Ishikawa (cell line): ENCODE measurements at regions not wholly inside any gene's neighbourhood (a gene's known extent, or its start where the extent isn't known, plus 50 kb on each side); places are given as distances from the start of the nearest gene placed in this dataset.

ENCODE experiments used
- CEBPB ChIP-seq: IDR thresholded peaks from 2 replicates; pipeline ENCODE4 v1.6.1; 2012
- CREB1 ChIP-seq: IDR thresholded peaks from 2 replicates; pipeline ENCODE4 v1.6.1; 2012; ENCODE audit warnings: low read depth
- EGR1 ChIP-seq: IDR thresholded peaks from 2 replicates; pipeline ENCODE4 v1.6.1; 2012
- EP300 ChIP-seq: IDR thresholded peaks from 2 replicates; pipeline ENCODE4 v1.6.1; 2012; ENCODE audit warnings: borderline replicate concordance
- FOXM1 ChIP-seq: IDR thresholded peaks from 2 replicates; pipeline ENCODE4 v1.6.1; 2012; ENCODE audit warnings: low read depth, borderline replicate concordance
- MAX ChIP-seq: IDR thresholded peaks from 2 replicates; pipeline ENCODE4 v1.6.1; 2012
- NFIC ChIP-seq: IDR thresholded peaks from 2 replicates; pipeline ENCODE4 v1.6.1; 2012
- RAD21 ChIP-seq: IDR thresholded peaks from 2 replicates; pipeline ENCODE4 v1.6.1; 2012; ENCODE audit warnings: low read depth
- REST ChIP-seq: IDR thresholded peaks from 2 replicates; pipeline ENCODE4 v1.6.1; 2012; ENCODE audit warnings: low read depth, mild to moderate bottlenecking
- TAF1 ChIP-seq: IDR thresholded peaks from 2 replicates; pipeline ENCODE4 v1.6.1; 2012; ENCODE audit warnings: low read depth, mild to moderate bottlenecking
- TCF12 ChIP-seq: IDR thresholded peaks from 2 replicates; pipeline ENCODE4 v1.6.1; 2012; ENCODE audit warnings: low read depth
- TEAD4 ChIP-seq: IDR thresholded peaks from 2 replicates; pipeline ENCODE4 v1.6.1; 2012
- USF1 ChIP-seq: IDR thresholded peaks from 2 replicates; pipeline ENCODE4 v1.6.1; 2012
- YY1 ChIP-seq: IDR thresholded peaks from 2 replicates; pipeline ENCODE4 v1.6.1; 2012; ENCODE audit warnings: low read depth
- ZBTB7A ChIP-seq: IDR thresholded peaks from 2 replicates; pipeline ENCODE4 v1.6.1; 2012; ENCODE audit warnings: low read depth

- TF ChIP-seq ZBTB7A: no peak
- no peak for TF ChIP-seq TCF12
- TF ChIP-seq USF1: no peak
- TF ChIP-seq CREB1: no peak
- no peak for TF ChIP-seq MAX
- TF ChIP-seq EGR1: no peak
- TF ChIP-seq RAD21: no peak
- no peak for TF ChIP-seq EP300
- no peak for TF ChIP-seq NFIC
- TF ChIP-seq FOXM1: no peak
- TF ChIP-seq REST: no peak
- no peak for TF ChIP-seq TEAD4
- no peak for TF ChIP-seq TAF1
- TF ChIP-seq YY1: no peak
- TF ChIP-seq CEBPB: no peak
Observed at GRCh38 chr22:27242474-27242873, 559.1 kb downstream of the MN1 start.

GRCh38 chr22:27242917-27243589 is 558.5 kb downstream of the MN1 start:
- TF ChIP-seq TAF1 (no peak), REST (no peak), FOXM1 (no peak), CREB1 (no peak), CEBPB (no peak), RAD21 (no peak), YY1 (no peak), EP300 (no peak), USF1 (no peak), ZBTB7A (no peak), NFIC (no peak), MAX (no peak), TEAD4 (no peak), TCF12 (no peak), EGR1 (no peak)

GRCh38 chr22:27244328-27244727 is 557.2 kb downstream of the MN1 start:
- TF ChIP-seq TEAD4: no peak
- TF ChIP-seq TCF12: no peak
- no peak for TF ChIP-seq FOXM1
- TF ChIP-seq TAF1: no peak
- TF ChIP-seq YY1: no peak
- no peak for TF ChIP-seq EGR1
- no peak for TF ChIP-seq USF1
- TF ChIP-seq EP300: no peak
- no peak for TF ChIP-seq CEBPB
- no peak for TF ChIP-seq CREB1
- no peak for TF ChIP-seq NFIC
- TF ChIP-seq MAX: no peak
- no peak for TF ChIP-seq ZBTB7A
- TF ChIP-seq RAD21: no peak
- no peak for TF ChIP-seq REST
